HepG2 (cell line): ENCODE measurements at regions not wholly inside any gene's neighbourhood (a gene's known extent, or its start where the extent isn't known, plus 50 kb on each side); places are given as distances from the start of the nearest gene placed in this dataset.

Experiments
- CBX5 ChIP-seq: sonication (generic); formaldehyde crosslinking; IDR thresholded peaks from 2 replicates; pipeline ENCODE4 v1.4.0; 2020; ENCODE audit warnings: missing genetic modification reagents, borderline replicate concordance
- CEBPB ChIP-seq: IDR thresholded peaks from 2 replicates; pipeline ENCODE4 v1.6.1; 2011; ENCODE audit warnings: low read depth, low read length, improper control_type of control experiment, borderline replicate concordance
- ELF1 ChIP-seq: sonication (generic); formaldehyde crosslinking; IDR thresholded peaks from 2 replicates; pipeline ENCODE4 v1.4.0; 2020; ENCODE audit warnings: missing genetic modification reagents
- ELF3 ChIP-seq: IDR thresholded peaks from 2 replicates; pipeline ENCODE4 v1.6.1; 2016; ENCODE audit warnings: missing genetic modification reagents, missing compliant biosample characterization
- FOSL2 ChIP-seq: sonication (generic); formaldehyde crosslinking; IDR thresholded peaks from 2 replicates; pipeline ENCODE4 v1.4.0; 2020; ENCODE audit warnings: missing genetic modification reagents
- HIVEP1 ChIP-seq: sonication (generic); formaldehyde crosslinking; IDR thresholded peaks from 2 replicates; pipeline ENCODE4 v1.4.0; 2020; ENCODE audit warnings: mild to moderate bottlenecking, missing genetic modification reagents
- KLF16 ChIP-seq, 2 experiments: sonication (generic) in 1 of 2; formaldehyde crosslinking in 1 of 2; IDR thresholded peaks; 2 replicates each; pipeline versions ENCODE4 v1.6.1 to v1.8.0; 2016 to 2023; ENCODE audit warnings: missing genetic modification reagents in 2 of 2, missing compliant biosample characterization in 1 of 2
- MZF1 ChIP-seq: sonication (generic); formaldehyde crosslinking; IDR thresholded peaks from 2 replicates; pipeline ENCODE4 v1.8.1; 2023; ENCODE audit warnings: mild to moderate bottlenecking, missing genetic modification reagents, borderline replicate concordance
- NFIC ChIP-seq: IDR thresholded peaks from 2 replicates; pipeline ENCODE4 v1.6.1; 2012; ENCODE audit warnings: mild to moderate bottlenecking, low read length, inconsistent platforms
- PATZ1 ChIP-seq: sonication (generic); formaldehyde crosslinking; IDR thresholded peaks from 2 replicates; pipeline ENCODE4 v1.4.0; 2020; ENCODE audit warnings: missing genetic modification reagents
- PAXIP1 ChIP-seq: sonication (generic); formaldehyde crosslinking; conservative IDR thresholded peaks from 2 replicates; pipeline ENCODE4 v1.4.0; 2020; ENCODE audit warnings: mild to moderate bottlenecking, missing genetic modification reagents, moderate library complexity
- RXRA ChIP-seq: sonication (generic); formaldehyde crosslinking; IDR thresholded peaks from 2 replicates; pipeline ENCODE4 v1.5.1; 2020; ENCODE audit warnings: missing genetic modification reagents
- SALL1 ChIP-seq: sonication (generic); formaldehyde crosslinking; IDR thresholded peaks from 2 replicates; pipeline ENCODE4 v1.8.0; 2022; ENCODE audit warnings: mild to moderate bottlenecking, missing genetic modification reagents
- SMC3 ChIP-seq: IDR thresholded peaks from 2 replicates; pipeline ENCODE4 v1.6.1; 2011; ENCODE audit warnings: low read length, improper control_type of control experiment
- SRSF1 ChIP-seq: fragments of 200-400 bp; formaldehyde crosslinking; optimal IDR thresholded peaks from 2 replicates; pipeline ENCODE3; 2017; ENCODE audit warnings: mild to moderate bottlenecking, low read depth, low read length, moderate library complexity
- ZNF263 ChIP-seq: sonication (generic); formaldehyde crosslinking; IDR thresholded peaks from 2 replicates; pipeline ENCODE4 v1.4.0; 2020; ENCODE audit warnings: missing genetic modification reagents
- ZNF564 ChIP-seq: sonication (generic); formaldehyde crosslinking; IDR thresholded peaks from 2 replicates; pipeline ENCODE4 v1.8.1; 2023; ENCODE audit warnings: mild to moderate bottlenecking, missing genetic modification reagents
- ZNF775 ChIP-seq: sonication (generic); formaldehyde crosslinking; IDR thresholded peaks from 2 replicates; pipeline ENCODE4 v1.4.0; 2020; ENCODE audit warnings: missing genetic modification reagents, mild to moderate bottlenecking, moderate library complexity, borderline replicate concordance
- ZNF883 ChIP-seq: sonication (generic); formaldehyde crosslinking; IDR thresholded peaks from 2 replicates; pipeline ENCODE4 v1.5.1; 2020; ENCODE audit warnings: mild to moderate bottlenecking, missing genetic modification reagents; ENCODE audit errors: not compliant biosample characterization
- TF ChIP-seq, protein P1 (sequence below): sonication (generic); formaldehyde crosslinking; IDR thresholded peaks from 2 replicates; pipeline ENCODE4 v1.5.1; 2020; ENCODE audit warnings: mild to moderate bottlenecking, missing genetic modification reagents, moderate library complexity

GRCh38 chr1:212518188-212519054 is 85.7 kb downstream of the NENF start (continued):
- TF ChIP-seq ZNF775 (CRISPR knock-in tag) (no peak), PATZ1 (CRISPR knock-in tag) (peak; percentile 39; the same call in 1 of the 2 replicates), SALL1 (CRISPR knock-in tag) (peak; percentile 53), PAXIP1 (CRISPR knock-in tag) (peak; percentile 36; the same call in 1 of the 2 replicates), ELF1 (CRISPR knock-in tag) (peak; percentile 50; the same call in 1 of the 2 replicates), CBX5 (peak; percentile 62; the same call in 1 of the 2 replicates), SMC3 (peak; percentile 11; the same call in 1 of the 2 replicates), NFIC (no peak), CEBPB (peak; percentile 88), ELF3 (CRISPR knock-in tag) (peak; percentile 55; the same call in 1 of the 2 replicates), RXRA (CRISPR knock-in tag) (peak; percentile 28; the same call in 1 of the 2 replicates), ZNF564 (CRISPR knock-in tag) (no peak), ZNF883 (CRISPR knock-in tag) (no peak), ZNF263 (peak; percentile 46; the same call in 1 of the 2 replicates), MZF1 (CRISPR knock-in tag) (no peak), SRSF1 (peak; percentile 36), HIVEP1 (no peak), KLF16 (CRISPR knock-in tag; IDR thresholded peaks at IDR 0.05) (no peak), FOSL2 (CRISPR knock-in tag) (peak; percentile 54)
- TF ChIP-seq, protein P1, sequence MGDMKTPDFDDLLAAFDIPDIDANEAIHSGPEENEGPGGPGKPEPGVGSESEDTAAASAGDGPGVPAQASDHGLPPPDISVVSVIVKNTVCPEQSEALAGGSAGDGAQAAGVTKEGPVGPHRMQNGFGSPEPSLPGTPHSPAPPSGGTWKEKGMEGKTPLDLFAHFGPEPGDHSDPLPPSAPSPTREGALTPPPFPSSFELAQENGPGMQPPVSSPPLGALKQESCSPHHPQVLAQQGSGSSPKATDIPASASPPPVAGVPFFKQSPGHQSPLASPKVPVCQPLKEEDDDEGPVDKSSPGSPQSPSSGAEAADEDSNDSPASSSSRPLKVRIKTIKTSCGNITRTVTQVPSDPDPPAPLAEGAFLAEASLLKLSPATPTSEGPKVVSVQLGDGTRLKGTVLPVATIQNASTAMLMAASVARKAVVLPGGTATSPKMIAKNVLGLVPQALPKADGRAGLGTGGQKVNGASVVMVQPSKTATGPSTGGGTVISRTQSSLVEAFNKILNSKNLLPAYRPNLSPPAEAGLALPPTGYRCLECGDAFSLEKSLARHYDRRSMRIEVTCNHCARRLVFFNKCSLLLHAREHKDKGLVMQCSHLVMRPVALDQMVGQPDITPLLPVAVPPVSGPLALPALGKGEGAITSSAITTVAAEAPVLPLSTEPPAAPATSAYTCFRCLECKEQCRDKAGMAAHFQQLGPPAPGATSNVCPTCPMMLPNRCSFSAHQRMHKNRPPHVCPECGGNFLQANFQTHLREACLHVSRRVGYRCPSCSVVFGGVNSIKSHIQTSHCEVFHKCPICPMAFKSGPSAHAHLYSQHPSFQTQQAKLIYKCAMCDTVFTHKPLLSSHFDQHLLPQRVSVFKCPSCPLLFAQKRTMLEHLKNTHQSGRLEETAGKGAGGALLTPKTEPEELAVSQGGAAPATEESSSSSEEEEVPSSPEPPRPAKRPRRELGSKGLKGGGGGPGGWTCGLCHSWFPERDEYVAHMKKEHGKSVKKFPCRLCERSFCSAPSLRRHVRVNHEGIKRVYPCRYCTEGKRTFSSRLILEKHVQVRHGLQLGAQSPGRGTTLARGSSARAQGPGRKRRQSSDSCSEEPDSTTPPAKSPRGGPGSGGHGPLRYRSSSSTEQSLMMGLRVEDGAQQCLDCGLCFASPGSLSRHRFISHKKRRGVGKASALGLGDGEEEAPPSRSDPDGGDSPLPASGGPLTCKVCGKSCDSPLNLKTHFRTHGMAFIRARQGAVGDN (CRISPR knock-in tag): peak; percentile 83
